K562 (cell line): ENCODE measurements at regions not wholly inside any gene's neighbourhood (a gene's known extent, or its start where the extent isn't known, plus 50 kb on each side); places are given as distances from the start of the nearest gene placed in this dataset.

Source experiments
- ATF7 ChIP-seq: fragments of 450-650 bp; IDR thresholded peaks from 2 replicates; pipeline ENCODE4 v1.7.1; 2014; ENCODE audit warnings: mild to moderate bottlenecking, moderate library complexity
- CBFA2T3 ChIP-seq: fragments of 450-650 bp; IDR thresholded peaks from 2 replicates; pipeline ENCODE4 v1.6.1; 2017
- CBFB ChIP-seq: sonication (generic); formaldehyde crosslinking; IDR thresholded peaks from 2 replicates; pipeline ENCODE4 v1.4.0; 2020; ENCODE audit warnings: mild to moderate bottlenecking, missing genetic modification reagents
- CBX5 ChIP-seq: IDR thresholded peaks from 2 replicates; pipeline ENCODE4 v1.6.1; 2014; ENCODE audit warnings: low read depth, borderline replicate concordance
- CCAR2 ChIP-seq: fragments of 200-400 bp; formaldehyde crosslinking; IDR thresholded peaks from 2 replicates; pipeline ENCODE4 v1.6.1; 2017; ENCODE audit warnings: mild to moderate bottlenecking, low read depth, low read length
- CTBP1 ChIP-seq: fragments of 450-650 bp; IDR thresholded peaks from 2 replicates; pipeline ENCODE4 v1.6.1; 2016; ENCODE audit warnings: borderline replicate concordance
- CXXC5 ChIP-seq: fragments of 250-450 bp; sonication (Bioruptor Pico); IDR thresholded peaks from 2 replicates; pipeline ENCODE4 v1.8.0; 2022; ENCODE audit warnings: inconsistent platforms, mild to moderate bottlenecking, moderate library complexity
- GABPB2 ChIP-seq: fragments of 250-450 bp; sonication (Bioruptor Pico); conservative IDR thresholded peaks from 2 replicates; pipeline ENCODE4 v1.5.1; 2021; ENCODE audit warnings: mild to moderate bottlenecking
- GMEB1 ChIP-seq: fragments of 250-450 bp; sonication (Bioruptor Pico); IDR thresholded peaks from 2 replicates; pipeline ENCODE4 v1.4.0; 2020; ENCODE audit warnings: mild to moderate bottlenecking
- HDAC1 ChIP-seq, 2 experiments: fragments of 450-650 bp; IDR thresholded peaks; 2 replicates each; pipeline ENCODE4 v1.6.1; 2016 to 2017; ENCODE audit warnings: inconsistent platforms in 1 of 2, mild to moderate bottlenecking in 1 of 2, moderate library complexity in 1 of 2
- IRF9 ChIP-seq: fragments of 450-650 bp; IDR thresholded peaks from 2 replicates; pipeline ENCODE4 v1.6.1; 2016; ENCODE audit warnings: missing biosample characterization, missing genetic modification characterization
- KDM5B ChIP-seq: fragments of 200-600 bp; sonication (generic); IDR thresholded peaks from 2 replicates; pipeline ENCODE4 v1.6.1; 2012; ENCODE audit warnings: low read depth, mild to moderate bottlenecking, moderate library complexity, low read length, control low read depth, inconsistent platforms; ENCODE audit not compliant: insufficient replicate concordance
- LARP7 ChIP-seq: fragments of 450-650 bp; IDR thresholded peaks from 2 replicates; pipeline ENCODE4 v1.6.1; 2016
- MCM7 ChIP-seq, 2 experiments: fragments of 450-650 bp; IDR thresholded peaks; 2 replicates each; pipeline ENCODE4 v1.6.1; 2016 to 2018
- MED1 ChIP-seq: sonication (generic); formaldehyde crosslinking; IDR thresholded peaks from 2 replicates; pipeline ENCODE4 v1.8.1; 2023; ENCODE audit warnings: missing genetic modification reagents, borderline replicate concordance
- NCOA1 ChIP-seq: fragments of 450-650 bp; IDR thresholded peaks from 2 replicates; pipeline ENCODE4 v1.6.1; 2016; ENCODE audit warnings: low read depth
- NFIX ChIP-seq: fragments of 250-450 bp; sonication (Bioruptor Pico); IDR thresholded peaks from 2 replicates; pipeline ENCODE4 v1.4.0; 2020; ENCODE audit warnings: low read depth, mild to moderate bottlenecking, moderate library complexity
- NFXL1 ChIP-seq: fragments of 450-650 bp; formaldehyde crosslinking; IDR thresholded peaks from 2 replicates; pipeline ENCODE4 v1.4.0; 2021; ENCODE audit warnings: mild to moderate bottlenecking
- PHF20 ChIP-seq: fragments of 450-650 bp; IDR thresholded peaks from 2 replicates; pipeline ENCODE4 v1.6.1; 2018; ENCODE audit not compliant: partially characterized antibody
- SIN3A ChIP-seq, 2 experiments: fragments of 150-350 bp in 1 of 2; IDR thresholded peaks; 2 replicates each; pipeline ENCODE4 v1.6.1; 2011 to 2016; ENCODE audit warnings: borderline replicate concordance in 2 of 2, low read depth in 2 of 2, low read length in 2 of 2, mild to moderate bottlenecking in 2 of 2, moderate library complexity in 2 of 2; ENCODE audit not compliant: control insufficient read depth in 1 of 2
- SIN3B ChIP-seq: fragments of 450-650 bp; IDR thresholded peaks from 2 replicates; pipeline ENCODE4 v1.6.1; 2017; ENCODE audit warnings: low read depth, mild to moderate bottlenecking, moderate library complexity
- SIRT6 ChIP-seq: IDR thresholded peaks from one replicate; pipeline ENCODE4 v1.6.1; 2012; ENCODE audit warnings: low read depth, mild to moderate bottlenecking, control low read depth, inconsistent platforms, low read length, moderate library complexity
- SMAD4 ChIP-seq: fragments of 250-450 bp; sonication (Bioruptor Pico); conservative IDR thresholded peaks from 2 replicates; pipeline ENCODE4 v1.8.0; 2021; ENCODE audit warnings: inconsistent platforms, mild to moderate bottlenecking, moderate library complexity
- SMARCC2 ChIP-seq: fragments of 450-650 bp; IDR thresholded peaks from 2 replicates; pipeline ENCODE4 v1.6.1; 2017; ENCODE audit warnings: antibody characterized with exemption, moderate library complexity, mild to moderate bottlenecking, low read depth
- SP1 ChIP-seq: sonication (generic); formaldehyde crosslinking; IDR thresholded peaks from 2 replicates; pipeline ENCODE4 v1.8.1; 2022; ENCODE audit warnings: mild to moderate bottlenecking, missing genetic modification reagents
- ZC3H11A ChIP-seq: IDR thresholded peaks from 2 replicates; pipeline ENCODE4 v1.6.1; 2012; ENCODE audit warnings: low read depth, low read length, improper control_type of control experiment
- ZC3H8 ChIP-seq: fragments of 450-650 bp; IDR thresholded peaks from 2 replicates; pipeline ENCODE4 v1.6.1; 2017
- ZFP30 ChIP-seq: fragments of 250-450 bp; sonication (Bioruptor Pico); IDR thresholded peaks from 2 replicates; pipeline ENCODE4 v1.8.0; 2022; ENCODE audit warnings: moderate library complexity, mild to moderate bottlenecking, inconsistent platforms, borderline replicate concordance
- ZKSCAN1 ChIP-seq: fragments of 150-350 bp; IDR thresholded peaks from 2 replicates; pipeline ENCODE4 v1.6.1; 2016; ENCODE audit warnings: low read depth, low read length
- ZNF12 ChIP-seq: sonication (generic); formaldehyde crosslinking; IDR thresholded peaks from 2 replicates; pipeline ENCODE4 v1.4.0; 2020; ENCODE audit warnings: mild to moderate bottlenecking, missing genetic modification reagents
- ZNF184 ChIP-seq: sonication (generic); formaldehyde crosslinking; IDR thresholded peaks from 2 replicates; pipeline ENCODE4 v1.5.0; 2020; ENCODE audit warnings: missing genetic modification reagents
- ZNF197 ChIP-seq: fragments of 200-800 bp; sonication (Bioruptor generic); IDR thresholded peaks from 2 replicates; pipeline ENCODE4 v1.6.1; 2016; ENCODE audit warnings: low read depth, missing genetic modification characterization, missing compliant biosample characterization
- ZNF586 ChIP-seq: fragments of 450-650 bp; formaldehyde crosslinking; conservative IDR thresholded peaks from 2 replicates; pipeline ENCODE4 v1.4.0; 2020; ENCODE audit warnings: mild to moderate bottlenecking, moderate library complexity

DNA sequence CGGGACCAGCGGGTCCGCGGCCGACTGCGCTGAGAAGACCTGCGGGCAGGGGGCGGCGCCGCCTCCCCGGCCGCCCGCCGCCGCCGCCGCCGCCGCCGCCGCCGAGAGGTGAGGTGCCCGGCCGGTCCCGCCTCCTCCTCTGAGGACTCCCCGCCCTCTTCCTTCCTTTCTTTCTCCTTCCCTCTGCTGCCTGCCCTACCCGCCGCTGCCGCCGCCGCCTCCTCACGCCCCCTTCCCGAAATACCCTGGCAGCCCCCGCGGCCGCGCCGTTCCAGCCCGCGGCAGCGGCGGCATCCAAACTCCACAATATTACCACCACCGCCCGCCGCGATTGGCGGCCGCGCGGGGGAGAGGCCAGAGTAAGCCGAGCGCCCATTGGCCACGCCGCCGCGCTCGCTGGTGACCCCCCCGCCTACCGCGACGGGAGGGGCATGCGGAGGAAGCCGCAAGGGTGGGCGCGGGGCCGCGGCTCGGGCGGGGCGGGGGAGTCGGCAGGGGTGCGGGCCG is 61.8 kb upstream of the ANKRD28 start (continued):
- no peak for TF ChIP-seq ZNF184 (CRISPR knock-in tag)
- TF ChIP-seq CCAR2, result no peak
- no peak for TF ChIP-seq CBFA2T3
- peak; percentile 10; the same call in 1 of the 2 replicates for TF ChIP-seq SMAD4 (CRISPR knock-in tag)
- TF ChIP-seq MCM7 (IDR thresholded peaks at IDR 0.05), result no peak
- TF ChIP-seq SMARCC2, result no peak
- TF ChIP-seq ATF7, result no peak
- TF ChIP-seq GABPB2 (CRISPR knock-in tag), result no peak
- 0 out of 2 replicates have a peak, but pooled peaks have one; percentile 3 for TF ChIP-seq SP1 (CRISPR knock-in tag)
- TF ChIP-seq NFIX (CRISPR knock-in tag), result no peak
- no peak for TF ChIP-seq IRF9
- no peak for TF ChIP-seq CBX5
- 0 out of 2 replicates have a peak, but pooled peaks have one; percentile 13 for TF ChIP-seq LARP7
- TF ChIP-seq ZNF586 (CRISPR knock-in tag), result no peak
- TF ChIP-seq SIN3A (IDR thresholded peaks at IDR 0.05; ENCODE audit: borderline replicate concordance in 2 of 2, control insufficient read depth in 1 of 2, low read depth in 2 of 2, low read length in 2 of 2), result no peak; a peak in 1 of 4 replicates
- no peak for TF ChIP-seq MED1 (CRISPR knock-in tag)
- TF ChIP-seq NFXL1, result no peak
- no peak for TF ChIP-seq ZC3H8
- TF ChIP-seq ZC3H11A, result no peak
- TF ChIP-seq ZNF197 (CRISPR knock-in tag), result no peak
- no peak for TF ChIP-seq NCOA1
- TF ChIP-seq SIN3B, result peak; percentile 52; the same call in 1 of the 2 replicates
- TF ChIP-seq CTBP1, result peak; percentile 76
- no peak; a peak in 2 of 4 replicates for TF ChIP-seq HDAC1 (IDR thresholded peaks at IDR 0.05)
- no peak for TF ChIP-seq ZFP30 (CRISPR knock-in tag)
- peak; percentile 83 for TF ChIP-seq GMEB1 (CRISPR knock-in tag)
- no peak for TF ChIP-seq ZNF12
- peak; percentile 83 for TF ChIP-seq CXXC5 (CRISPR knock-in tag)
- TF ChIP-seq ZKSCAN1, result no peak
- peak; percentile 24 for TF ChIP-seq KDM5B
- no peak for TF ChIP-seq SIRT6
- no peak for TF ChIP-seq PHF20
- no peak for TF ChIP-seq CBFB (CRISPR knock-in tag)
